Liver (tissue), 7 donors: ENCODE measurements at regions not wholly inside any gene's neighbourhood (a gene's known extent, or its start where the extent isn't known, plus 50 kb on each side); places are given as distances from the start of the nearest gene placed in this dataset.

Experiments
- DNase-seq: peaks from one replicate; pipeline ENCODE4 v3.0.0-alpha.2; 2017; ENCODE audit warnings: low spot score
- H3K27ac ChIP-seq, 2 donors: one replicate each; pipeline ENCODE4 v1.7.0; 2013; ENCODE audit warnings: inconsistent platforms in 2 of 2, low read length in 2 of 2, control low read depth in 1 of 2, low read depth in 1 of 2, mild to moderate bottlenecking in 1 of 2
- H3K27me3 ChIP-seq, 4 donors: one replicate each; pipeline versions ENCODE4 v1.6.1 to v1.7.0; 2013; ENCODE audit warnings: low read length in 3 of 4, inconsistent platforms in 1 of 4, mild to moderate bottlenecking in 1 of 4, moderate library complexity in 1 of 4; ENCODE audit not compliant: control insufficient read depth in 4 of 4, insufficient read depth in 4 of 4
- H3K36me3 ChIP-seq, 4 donors: one replicate each; pipeline versions ENCODE4 v1.6.1 to v1.7.0; 2013; ENCODE audit warnings: low read length in 3 of 4, mild to moderate bottlenecking in 3 of 4, low read depth in 1 of 4, moderate library complexity in 1 of 4; ENCODE audit not compliant: control insufficient read depth in 4 of 4, insufficient read depth in 3 of 4
- H3K4me1 ChIP-seq, 4 donors: one replicate each; pipeline versions ENCODE4 v1.6.1 to v1.7.0; 2013; ENCODE audit warnings: low read length in 3 of 4, mild to moderate bottlenecking in 3 of 4, moderate library complexity in 1 of 4; ENCODE audit not compliant: control insufficient read depth in 4 of 4, insufficient read depth in 4 of 4
- H3K4me3 ChIP-seq, 3 donors: one replicate each; pipeline versions ENCODE4 v1.6.1 to v1.7.0; 2013; ENCODE audit warnings: low read length in 3 of 3, control low read depth in 1 of 3, low read depth in 1 of 3, mild to moderate bottlenecking in 1 of 3
- H3K9ac ChIP-seq, 2 donors: one replicate each; pipeline ENCODE4 v1.7.0; 2013; ENCODE audit warnings: low read length in 2 of 2, mild to moderate bottlenecking in 2 of 2, moderate library complexity in 2 of 2, control low read depth in 1 of 2, low read depth in 1 of 2
- H3K9me3 ChIP-seq, 4 donors: one replicate each; pipeline versions ENCODE4 v1.6.1 to v1.7.0; 2013; ENCODE audit warnings: low read length in 3 of 4; ENCODE audit not compliant: control insufficient read depth in 4 of 4
- EGR1 ChIP-seq, 2 donors: IDR thresholded peaks; 2 replicates each; pipeline ENCODE4 v1.6.1; 2016 to 2018; ENCODE audit warnings: antibody characterized with exemption in 2 of 2, low read depth in 2 of 2
- FOXA2 ChIP-seq: IDR thresholded peaks from 2 replicates; pipeline ENCODE4 v1.6.1; 2016; ENCODE audit warnings: antibody characterized with exemption
- GABPA ChIP-seq, 2 donors: IDR thresholded peaks in 1 of 2; conservative IDR thresholded peaks in 1 of 2; 2 replicates each; pipeline ENCODE4 v1.6.1; 2016; ENCODE audit warnings: antibody characterized with exemption in 2 of 2, mild to moderate bottlenecking in 1 of 2, moderate library complexity in 1 of 2
- HNF4A ChIP-seq, 2 donors: conservative IDR thresholded peaks; 2 replicates each; pipeline ENCODE4 v1.6.1; 2016; ENCODE audit warnings: antibody characterized with exemption in 2 of 2, mild to moderate bottlenecking in 2 of 2
- JUND ChIP-seq, 2 donors: IDR thresholded peaks; 2 replicates each; pipeline ENCODE4 v1.6.1; 2016; ENCODE audit warnings: antibody characterized with exemption in 2 of 2
- NR2F2 ChIP-seq: IDR thresholded peaks from 2 replicates; pipeline ENCODE4 v1.6.1; 2016; ENCODE audit warnings: antibody characterized with exemption
- RAD21 ChIP-seq, 2 donors: IDR thresholded peaks; 2 replicates each; pipeline ENCODE4 v1.6.1; 2016; ENCODE audit warnings: antibody characterized with exemption in 2 of 2, mild to moderate bottlenecking in 2 of 2
- RXRA ChIP-seq, 2 donors: IDR thresholded peaks; 2 replicates each; pipeline ENCODE4 v1.6.1; 2017 to 2018; ENCODE audit warnings: antibody characterized with exemption in 2 of 2, mild to moderate bottlenecking in 1 of 2
- TAF1 ChIP-seq: conservative IDR thresholded peaks from 2 replicates; pipeline ENCODE4 v1.6.1; 2016; ENCODE audit warnings: antibody characterized with exemption, mild to moderate bottlenecking
- YY1 ChIP-seq: IDR thresholded peaks from 2 replicates; pipeline ENCODE4 v1.6.1; 2016; ENCODE audit warnings: antibody characterized with exemption, mild to moderate bottlenecking
- WGBS: extraction: QIAGEN DNeasy Blood & Tissue Kit; methylation state at CpG from one replicate; pipeline ENCODE4 v1.1.7; 2013; 5-methylcytosine and 5-hydroxymethylcytosine counted together
- TF ChIP-seq, protein P1 (sequence below): IDR thresholded peaks from 2 replicates; pipeline ENCODE4 v1.6.1; 2016; ENCODE audit warnings: antibody characterized with exemption
- TF ChIP-seq, protein P2 (sequence below): IDR thresholded peaks from 2 replicates; pipeline ENCODE4 v1.6.1; 2016; ENCODE audit warnings: antibody characterized with exemption
- TF ChIP-seq, protein P3 (sequence below): IDR thresholded peaks from 2 replicates; pipeline ENCODE4 v1.6.1; 2016; ENCODE audit warnings: antibody characterized with exemption, mild to moderate bottlenecking
- donor health status: healthy.
- donor health status: healthy.
- donor health status: healthy.
- donor health status: healthy.

DNA sequence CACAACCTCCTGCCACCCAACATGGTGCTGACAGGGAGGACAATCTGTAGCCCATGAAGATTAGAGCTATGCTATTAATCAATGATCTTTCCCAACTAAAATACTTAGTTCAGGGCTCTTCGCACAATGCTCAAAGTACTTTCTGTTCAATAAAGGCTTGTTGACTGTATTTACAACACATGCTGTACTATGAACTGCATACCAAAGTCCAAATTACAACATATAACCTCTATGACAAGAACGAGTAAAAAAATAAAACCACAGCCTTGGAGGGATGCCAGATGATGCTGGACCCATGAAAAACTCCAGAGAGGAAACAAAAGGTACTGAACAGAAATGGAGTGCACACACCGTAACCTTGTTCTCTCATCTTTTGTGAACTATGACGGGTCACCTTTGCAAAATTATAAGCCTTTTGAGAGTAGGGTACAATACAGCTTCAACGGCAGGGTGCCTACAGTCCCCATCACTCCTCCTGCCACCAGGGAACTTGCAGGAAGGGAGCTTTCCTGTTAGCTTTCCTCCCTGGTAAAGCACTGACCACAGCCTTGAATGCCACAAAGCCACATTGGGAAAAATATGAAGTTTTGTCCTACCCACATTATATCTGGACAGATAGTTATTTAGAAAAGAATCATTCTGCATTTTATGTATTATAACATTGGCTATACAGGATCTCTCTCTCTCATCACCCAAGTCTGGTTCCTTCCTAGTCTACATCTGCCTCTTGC lies 175.6 kb downstream of the NRIP1 start (continued):
- no peak for TF ChIP-seq TAF1
- TF ChIP-seq YY1 = peak; percentile 73
- TF ChIP-seq EGR1 (IDR thresholded peaks at IDR 0.05; ENCODE audit: low read depth in 2 of 2) = peak; percentile 34 to 50

DNA sequence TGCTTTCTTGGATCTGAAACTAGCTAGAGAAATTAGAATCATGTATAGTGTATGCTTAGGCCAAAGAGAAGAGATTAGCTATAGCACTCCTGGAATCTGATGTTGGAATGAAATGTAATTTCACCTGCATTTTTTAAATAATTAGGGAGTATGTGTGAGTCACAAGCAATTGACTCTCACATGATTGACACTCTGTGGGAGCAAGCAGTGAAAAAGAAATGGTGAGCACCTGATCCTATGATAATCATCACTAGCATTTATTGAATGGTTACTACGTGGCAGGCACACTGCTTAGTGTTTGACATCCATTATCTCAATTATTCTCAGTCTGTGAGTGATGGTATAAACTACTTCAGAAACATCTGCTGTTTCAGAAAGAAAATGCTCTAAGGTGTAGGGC lies 176.6 kb downstream of the NRIP1 start:
- WGBS = 81% methylated on average over 1 of the region's 1 CpG
- Histone ChIP-seq H3K36me3 (no peaks in the 10 kb centered on the region), H3K4me3 (no peak overlapping the region), H3K27ac (peak overlapping the region; percentile 21 to 65), H3K4me1 (peaks cover 9 to 15% (median 13%) of the 10 kb centered on the region in 4 donors), H3K27me3 (no peaks in the 10 kb centered on the region), H3K9me3 (no peaks in the 10 kb centered on the region), H3K9ac (no peak overlapping the region)
- no peak for TF ChIP-seq HNF4A (conservative IDR thresholded peaks at IDR 0.05)
- no peak for TF ChIP-seq JUND (IDR thresholded peaks at IDR 0.05)
- TF ChIP-seq FOXA2 = no peak
- TF ChIP-seq, protein P1, sequence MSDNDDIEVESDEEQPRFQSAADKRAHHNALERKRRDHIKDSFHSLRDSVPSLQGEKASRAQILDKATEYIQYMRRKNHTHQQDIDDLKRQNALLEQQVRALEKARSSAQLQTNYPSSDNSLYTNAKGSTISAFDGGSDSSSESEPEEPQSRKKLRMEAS = no peak
- no peak for TF ChIP-seq NR2F2
- TF ChIP-seq, protein P2, sequence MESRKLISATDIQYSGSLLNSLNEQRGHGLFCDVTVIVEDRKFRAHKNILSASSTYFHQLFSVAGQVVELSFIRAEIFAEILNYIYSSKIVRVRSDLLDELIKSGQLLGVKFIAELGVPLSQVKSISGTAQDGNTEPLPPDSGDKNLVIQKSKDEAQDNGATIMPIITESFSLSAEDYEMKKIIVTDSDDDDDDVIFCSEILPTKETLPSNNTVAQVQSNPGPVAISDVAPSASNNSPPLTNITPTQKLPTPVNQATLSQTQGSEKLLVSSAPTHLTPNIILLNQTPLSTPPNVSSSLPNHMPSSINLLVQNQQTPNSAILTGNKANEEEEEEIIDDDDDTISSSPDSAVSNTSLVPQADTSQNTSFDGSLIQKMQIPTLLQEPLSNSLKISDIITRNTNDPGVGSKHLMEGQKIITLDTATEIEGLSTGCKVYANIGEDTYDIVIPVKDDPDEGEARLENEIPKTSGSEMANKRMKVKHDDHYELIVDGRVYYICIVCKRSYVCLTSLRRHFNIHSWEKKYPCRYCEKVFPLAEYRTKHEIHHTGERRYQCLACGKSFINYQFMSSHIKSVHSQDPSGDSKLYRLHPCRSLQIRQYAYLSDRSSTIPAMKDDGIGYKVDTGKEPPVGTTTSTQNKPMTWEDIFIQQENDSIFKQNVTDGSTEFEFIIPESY = no peak
- TF ChIP-seq, protein P3, sequence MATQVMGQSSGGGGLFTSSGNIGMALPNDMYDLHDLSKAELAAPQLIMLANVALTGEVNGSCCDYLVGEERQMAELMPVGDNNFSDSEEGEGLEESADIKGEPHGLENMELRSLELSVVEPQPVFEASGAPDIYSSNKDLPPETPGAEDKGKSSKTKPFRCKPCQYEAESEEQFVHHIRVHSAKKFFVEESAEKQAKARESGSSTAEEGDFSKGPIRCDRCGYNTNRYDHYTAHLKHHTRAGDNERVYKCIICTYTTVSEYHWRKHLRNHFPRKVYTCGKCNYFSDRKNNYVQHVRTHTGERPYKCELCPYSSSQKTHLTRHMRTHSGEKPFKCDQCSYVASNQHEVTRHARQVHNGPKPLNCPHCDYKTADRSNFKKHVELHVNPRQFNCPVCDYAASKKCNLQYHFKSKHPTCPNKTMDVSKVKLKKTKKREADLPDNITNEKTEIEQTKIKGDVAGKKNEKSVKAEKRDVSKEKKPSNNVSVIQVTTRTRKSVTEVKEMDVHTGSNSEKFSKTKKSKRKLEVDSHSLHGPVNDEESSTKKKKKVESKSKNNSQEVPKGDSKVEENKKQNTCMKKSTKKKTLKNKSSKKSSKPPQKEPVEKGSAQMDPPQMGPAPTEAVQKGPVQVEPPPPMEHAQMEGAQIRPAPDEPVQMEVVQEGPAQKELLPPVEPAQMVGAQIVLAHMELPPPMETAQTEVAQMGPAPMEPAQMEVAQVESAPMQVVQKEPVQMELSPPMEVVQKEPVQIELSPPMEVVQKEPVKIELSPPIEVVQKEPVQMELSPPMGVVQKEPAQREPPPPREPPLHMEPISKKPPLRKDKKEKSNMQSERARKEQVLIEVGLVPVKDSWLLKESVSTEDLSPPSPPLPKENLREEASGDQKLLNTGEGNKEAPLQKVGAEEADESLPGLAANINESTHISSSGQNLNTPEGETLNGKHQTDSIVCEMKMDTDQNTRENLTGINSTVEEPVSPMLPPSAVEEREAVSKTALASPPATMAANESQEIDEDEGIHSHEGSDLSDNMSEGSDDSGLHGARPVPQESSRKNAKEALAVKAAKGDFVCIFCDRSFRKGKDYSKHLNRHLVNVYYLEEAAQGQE = no peak
- no peak for TF ChIP-seq EGR1 (IDR thresholded peaks at IDR 0.05; ENCODE audit: low read depth in 2 of 2)
- no peak for DNase-seq

DNA sequence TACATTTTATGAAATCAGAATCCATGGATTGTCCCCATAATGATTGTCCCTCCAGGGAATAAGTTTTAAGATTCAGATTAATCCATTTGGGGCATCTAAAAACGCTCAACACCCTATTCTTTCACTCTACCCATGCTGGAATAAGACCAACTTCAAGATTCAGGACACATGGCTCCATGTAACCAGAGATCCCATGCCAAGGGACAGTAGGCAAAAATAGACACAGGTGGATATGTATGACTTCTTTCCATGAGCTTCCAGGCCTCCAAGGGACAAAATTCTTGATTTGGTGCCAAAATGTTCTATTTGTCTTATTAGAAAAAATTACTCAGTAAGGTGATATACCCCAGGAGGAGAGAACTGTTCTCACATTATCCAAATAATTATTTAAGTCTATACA lies 178.8 kb downstream of the NRIP1 start:
- H3K4me1 ChIP-seq = peaks cover 9 to 15% (median 13%) of the 10 kb centered on the region in 4 donors
- no peaks in the 10 kb centered on the region for H3K27me3 ChIP-seq
- H3K4me3 ChIP-seq = no peak overlapping the region
- DNase-seq = no peak
- TF ChIP-seq GABPA (IDR thresholded peaks at IDR 0.05 in 1 of 2, conservative IDR thresholded peaks at IDR 0.05 in 1 of 2) (no peak), YY1 (no peak), RXRA (IDR thresholded peaks at IDR 0.05) (no peak), RAD21 (IDR thresholded peaks at IDR 0.05) (no peak), HNF4A (conservative IDR thresholded peaks at IDR 0.05) (no peak), EGR1 (IDR thresholded peaks at IDR 0.05; ENCODE audit: low read depth in 2 of 2) (no peak)
- TF ChIP-seq, protein P1 = no peak
- TF ChIP-seq, protein P2 = no peak
- H3K27ac ChIP-seq = no peak overlapping the region
- no peaks in the 10 kb centered on the region for H3K9me3 ChIP-seq
- no peaks in the 10 kb centered on the region for H3K36me3 ChIP-seq
- no peak overlapping the region for H3K9ac ChIP-seq
- 90% methylated on average over 1 of the region's 1 CpG for WGBS
